Immature natural killer cell (primary cell): ENCODE measurements at regions not wholly inside any gene's neighbourhood (a gene's known extent, or its start where the extent isn't known, plus 50 kb on each side); places are given as distances from the start of the nearest gene placed in this dataset.

ENCODE experiments used
- DNase-seq, 3 donors: peaks; one replicate each; pipeline ENCODE4 v3.0.0; 2022; ENCODE audit warnings: mixed read lengths in 1 of 3
- H3K27ac Mint-ChIP-seq, 6 donors: one replicate each; pipeline ENCODE4 v1.8.0; 2020; ENCODE audit warnings: mixed read lengths in 6 of 6, mild to moderate bottlenecking in 5 of 6, inconsistent platforms in 4 of 6, moderate library complexity in 3 of 6
- H3K27me3 Mint-ChIP-seq, 3 donors: one replicate each; pipeline ENCODE4 v1.8.0; 2020 to 2021; ENCODE audit warnings: low read depth in 3 of 3, mild to moderate bottlenecking in 3 of 3, mixed read lengths in 3 of 3, moderate library complexity in 3 of 3, inconsistent platforms in 1 of 3
- H3K36me3 Mint-ChIP-seq, 3 donors: one replicate each; pipeline ENCODE4 v1.8.0; 2020; ENCODE audit warnings: mixed read lengths in 3 of 3, inconsistent platforms in 2 of 3, mild to moderate bottlenecking in 2 of 3
- H3K4me1 Mint-ChIP-seq, 2 donors: one replicate each; pipeline ENCODE4 v1.8.0; 2020; ENCODE audit warnings: inconsistent platforms in 2 of 2, mild to moderate bottlenecking in 2 of 2, mixed read lengths in 2 of 2, moderate library complexity in 1 of 2
- H3K4me3 Mint-ChIP-seq, 5 donors: one replicate each; pipeline ENCODE4 v1.8.0; 2020; ENCODE audit warnings: mild to moderate bottlenecking in 5 of 5, mixed read lengths in 5 of 5, inconsistent platforms in 3 of 5, moderate library complexity in 3 of 5
- H3K9me3 Mint-ChIP-seq, 6 donors: one replicate each; pipeline ENCODE4 v1.8.0; 2020; ENCODE audit warnings: mild to moderate bottlenecking in 6 of 6, mixed read lengths in 6 of 6, inconsistent platforms in 4 of 6, moderate library complexity in 3 of 6

- Mint-ChIP-seq H3K27ac (no peak overlapping the region), H3K4me3 (no peak overlapping the region), H3K36me3 (no peaks in the 10 kb centered on the region), H3K9me3 (peaks cover 0 to 16% (median 5%) of the 10 kb centered on the region in 6 donors), H3K4me1 (no peaks in the 10 kb centered on the region), H3K27me3 (peaks cover 0 to 3% (median 0%) of the 10 kb centered on the region in 3 donors)
- no peak for DNase-seq
Observed at GRCh38 chr3:104956620-104957345, 409.9 kb upstream of the ALCAM start.

GRCh38 chr3:104960579-104960978 is 406.1 kb upstream of the ALCAM start:
- no peak for DNase-seq
- H3K36me3 Mint-ChIP-seq = no peaks in the 10 kb centered on the region
- peaks cover 0 to 11% (median 2%) of the 10 kb centered on the region in 6 donors for H3K9me3 Mint-ChIP-seq
- no peaks in the 10 kb centered on the region for H3K4me1 Mint-ChIP-seq
- no peak overlapping the region for H3K4me3 Mint-ChIP-seq
- no peaks in the 10 kb centered on the region for H3K27me3 Mint-ChIP-seq
- H3K27ac Mint-ChIP-seq = no peak overlapping the region

- no peak for DNase-seq
- no peaks in the 10 kb centered on the region for H3K27me3 Mint-ChIP-seq
- no peak overlapping the region for H3K4me3 Mint-ChIP-seq
- H3K27ac Mint-ChIP-seq = no peak overlapping the region
- no peaks in the 10 kb centered on the region for H3K4me1 Mint-ChIP-seq
- H3K36me3 Mint-ChIP-seq = no peaks in the 10 kb centered on the region
- H3K9me3 Mint-ChIP-seq = peaks cover 0 to 6% (median 0%) of the 10 kb centered on the region in 6 donors
Observed at GRCh38 chr3:104961851-104962250, 404.9 kb upstream of the ALCAM start.

- no peaks in the 10 kb centered on the region for H3K4me1 Mint-ChIP-seq
Observed at GRCh38 chr3:104974316-104974715, 392.4 kb upstream of the ALCAM start.

GRCh38 chr3:104977719-104978118 is 389.0 kb upstream of the ALCAM start:
- H3K27ac Mint-ChIP-seq = no peak overlapping the region
- no peaks in the 10 kb centered on the region for H3K4me1 Mint-ChIP-seq
- no peak for DNase-seq
- no peak overlapping the region for H3K4me3 Mint-ChIP-seq
- peaks cover 0 to 4% (median 0%) of the 10 kb centered on the region in 3 donors for H3K36me3 Mint-ChIP-seq
- peaks cover 3 to 29% (median 14%) of the 10 kb centered on the region in 6 donors for H3K9me3 Mint-ChIP-seq
- peaks cover 0 to 2% (median 2%) of the 10 kb centered on the region in 3 donors for H3K27me3 Mint-ChIP-seq

More at GRCh38 chr3:104974316-104974715, 392.4 kb upstream of the ALCAM start:
- DNase-seq = no peak
- peaks cover 0 to 4% (median 0%) of the 10 kb centered on the region in 3 donors for H3K36me3 Mint-ChIP-seq
- H3K4me3 Mint-ChIP-seq = no peak overlapping the region
- H3K27ac Mint-ChIP-seq = no peak overlapping the region
- H3K27me3 Mint-ChIP-seq = peaks cover 0 to 3% (median 2%) of the 10 kb centered on the region in 3 donors
- peaks cover 0 to 47% (median 18%) of the 10 kb centered on the region in 6 donors for H3K9me3 Mint-ChIP-seq

GRCh38 chr3:104982130-104982529 is 384.6 kb upstream of the ALCAM start:
- Mint-ChIP-seq H3K9me3 (peaks cover 0 to 13% (median 9%) of the 10 kb centered on the region in 6 donors), H3K36me3 (no peaks in the 10 kb centered on the region), H3K27me3 (no peaks in the 10 kb centered on the region), H3K4me1 (no peaks in the 10 kb centered on the region), H3K4me3 (no peak overlapping the region), H3K27ac (no peak overlapping the region)
- DNase-seq = no peak

- Mint-ChIP-seq H3K27ac (no peak overlapping the region), H3K27me3 (peaks cover 0 to 4% (median 0%) of the 10 kb centered on the region in 3 donors), H3K4me3 (no peak overlapping the region), H3K4me1 (no peaks in the 10 kb centered on the region), H3K9me3 (peaks cover 0 to 8% (median 3%) of the 10 kb centered on the region in 6 donors), H3K36me3 (no peaks in the 10 kb centered on the region)
- DNase-seq = no peak
Observed at GRCh38 chr3:104987859-104988258, 378.9 kb upstream of the ALCAM start.

GRCh38 chr3:104988496-104988895 is 378.2 kb upstream of the ALCAM start:
- no peaks in the 10 kb centered on the region for H3K36me3 Mint-ChIP-seq
- no peak overlapping the region for H3K4me3 Mint-ChIP-seq
- H3K4me1 Mint-ChIP-seq = no peaks in the 10 kb centered on the region
- H3K27ac Mint-ChIP-seq = no peak overlapping the region
- H3K27me3 Mint-ChIP-seq = peaks cover 0 to 4% (median 0%) of the 10 kb centered on the region in 3 donors
- no peak for DNase-seq
- peaks cover 0 to 7% (median 3%) of the 10 kb centered on the region in 6 donors for H3K9me3 Mint-ChIP-seq

- Mint-ChIP-seq H3K9me3 (peaks cover 0 to 5% (median 2%) of the 10 kb centered on the region in 6 donors), H3K27me3 (peaks cover 0 to 4% (median 0%) of the 10 kb centered on the region in 3 donors), H3K27ac (no peak overlapping the region), H3K36me3 (no peaks in the 10 kb centered on the region), H3K4me3 (no peak overlapping the region), H3K4me1 (no peaks in the 10 kb centered on the region)
- DNase-seq = no peak
Observed at GRCh38 chr3:104989878-104990277, 376.8 kb upstream of the ALCAM start.

- DNase-seq = no peak
- H3K27me3 Mint-ChIP-seq = peaks cover 0 to 4% (median 1%) of the 10 kb centered on the region in 3 donors
Observed at GRCh38 chr3:104990758-104991157, 376.0 kb upstream of the ALCAM start.

GRCh38 chr3:104992676-104993075 is 374.0 kb upstream of the ALCAM start:
- Mint-ChIP-seq H3K27me3 (peaks cover 0 to 4% (median 2%) of the 10 kb centered on the region in 3 donors), H3K27ac (no peak overlapping the region), H3K4me3 (no peak overlapping the region), H3K9me3 (peaks cover 0 to 4% (median under 1%) of the 10 kb centered on the region in 6 donors), H3K36me3 (no peaks in the 10 kb centered on the region), H3K4me1 (no peaks in the 10 kb centered on the region)
- no peak for DNase-seq

More at GRCh38 chr3:104990758-104991157, 376.0 kb upstream of the ALCAM start:
- no peaks in the 10 kb centered on the region for H3K36me3 Mint-ChIP-seq
- no peak overlapping the region for H3K4me3 Mint-ChIP-seq
- H3K27ac Mint-ChIP-seq = no peak overlapping the region
- peaks cover 0 to 4% (median under 1%) of the 10 kb centered on the region in 6 donors for H3K9me3 Mint-ChIP-seq
- H3K4me1 Mint-ChIP-seq = no peaks in the 10 kb centered on the region

GRCh38 chr3:105006164-105006563 is 360.5 kb upstream of the ALCAM start:
- Mint-ChIP-seq H3K4me1 (no peaks in the 10 kb centered on the region), H3K27me3 (peaks cover 0 to 2% (median 2%) of the 10 kb centered on the region in 3 donors), H3K9me3 (peaks cover 0 to 17% (median 5%) of the 10 kb centered on the region in 6 donors), H3K36me3 (no peaks in the 10 kb centered on the region), H3K27ac (no peak overlapping the region), H3K4me3 (no peak overlapping the region)
- DNase-seq = no peak

GRCh38 chr3:105013657-105014056 is 353.1 kb upstream of the ALCAM start:
- Mint-ChIP-seq H3K36me3 (no peaks in the 10 kb centered on the region), H3K27me3 (no peaks in the 10 kb centered on the region), H3K4me3 (no peak overlapping the region), H3K9me3 (peaks cover 0 to 7% (median under 1%) of the 10 kb centered on the region in 6 donors), H3K4me1 (no peaks in the 10 kb centered on the region), H3K27ac (no peak overlapping the region)
- no peak for DNase-seq

- Mint-ChIP-seq H3K36me3 (no peaks in the 10 kb centered on the region), H3K9me3 (peaks cover 0 to under 1% (median 0%) of the 10 kb centered on the region in 6 donors), H3K4me1 (no peaks in the 10 kb centered on the region), H3K4me3 (no peak overlapping the region), H3K27me3 (no peaks in the 10 kb centered on the region), H3K27ac (no peak overlapping the region)
- no peak for DNase-seq
Observed at GRCh38 chr3:105014631-105015030, 352.1 kb upstream of the ALCAM start.
